Naive B cell (primary cell): ENCODE measurements at regions not wholly inside any gene's neighbourhood (a gene's known extent, or its start where the extent isn't known, plus 50 kb on each side); places are given as distances from the start of the nearest gene placed in this dataset.

ENCODE experiments used
- ATAC-seq, 2 donors: fragments of 150-1000 bp; cut with Tn5 transposase; 2 replicates each; pipeline ENCODE4 v1.10.0; 2021; ENCODE audit warnings: low read depth in 2 of 2, mild to moderate bottlenecking in 2 of 2, moderate library complexity in 2 of 2
- DNase-seq: peaks from one replicate; pipeline ENCODE4 v3.0.0; 2022
- H3K27ac Mint-ChIP-seq, 6 donors: one replicate each; pipeline ENCODE4 v1.8.0; 2020 to 2022; ENCODE audit warnings: mild to moderate bottlenecking in 6 of 6, mixed read lengths in 6 of 6, moderate library complexity in 5 of 6, inconsistent platforms in 2 of 6
- H3K27me3 Mint-ChIP-seq, 3 donors: one replicate each; pipeline ENCODE4 v1.8.0; 2021 to 2022; ENCODE audit warnings: mixed read lengths in 3 of 3, mild to moderate bottlenecking in 1 of 3
- H3K36me3 Mint-ChIP-seq, 2 donors: one replicate each; pipeline ENCODE4 v1.8.0; 2020 to 2022; ENCODE audit warnings: mixed read lengths in 2 of 2, inconsistent platforms in 1 of 2, mild to moderate bottlenecking in 1 of 2
- H3K4me1 Mint-ChIP-seq, 3 donors: one replicate each; pipeline ENCODE4 v1.8.0; 2020 to 2022; ENCODE audit warnings: mixed read lengths in 3 of 3, inconsistent platforms in 1 of 3, mild to moderate bottlenecking in 1 of 3, moderate library complexity in 1 of 3
- H3K4me3 Mint-ChIP-seq, 8 donors: one replicate each; pipeline ENCODE4 v1.8.0; 2020 to 2022; ENCODE audit warnings: mild to moderate bottlenecking in 8 of 8, mixed read lengths in 8 of 8, moderate library complexity in 8 of 8, inconsistent platforms in 2 of 8
- H3K9me3 Mint-ChIP-seq, 7 donors: one replicate each; pipeline ENCODE4 v1.8.0; 2020 to 2022; ENCODE audit warnings: mixed read lengths in 7 of 7, mild to moderate bottlenecking in 5 of 7, inconsistent platforms in 2 of 7, moderate library complexity in 1 of 7

GRCh38 chr1:88126467-88126866 lies 557.6 kb upstream of the PKN2 start:
- Mint-ChIP-seq H3K27ac (no peak overlapping the region), H3K9me3 (peaks cover 0 to 9% (median 2%) of the 10 kb centered on the region in 7 donors), H3K4me3 (no peak overlapping the region), H3K4me1 (no peaks in the 10 kb centered on the region), H3K36me3 (peaks cover 0 to 1% of the 10 kb centered on the region in 2 donors), H3K27me3 (peaks cover 0 to 26% (median 0%) of the 10 kb centered on the region in 3 donors)
- ATAC-seq (no peak), DNase-seq (no peak)

GRCh38 chr1:88133991-88134390 lies 550.1 kb upstream of the PKN2 start:
- H3K4me1 Mint-ChIP-seq: no peaks in the 10 kb centered on the region
- H3K4me3 Mint-ChIP-seq: no peak overlapping the region
- no peak overlapping the region for H3K27ac Mint-ChIP-seq
- no peaks in the 10 kb centered on the region for H3K27me3 Mint-ChIP-seq
- DNase-seq: no peak
- H3K9me3 Mint-ChIP-seq: peaks cover 0 to 12% (median 3%) of the 10 kb centered on the region in 7 donors
- peaks cover 0 to 3% of the 10 kb centered on the region in 2 donors for H3K36me3 Mint-ChIP-seq
- no peak for ATAC-seq

DNA sequence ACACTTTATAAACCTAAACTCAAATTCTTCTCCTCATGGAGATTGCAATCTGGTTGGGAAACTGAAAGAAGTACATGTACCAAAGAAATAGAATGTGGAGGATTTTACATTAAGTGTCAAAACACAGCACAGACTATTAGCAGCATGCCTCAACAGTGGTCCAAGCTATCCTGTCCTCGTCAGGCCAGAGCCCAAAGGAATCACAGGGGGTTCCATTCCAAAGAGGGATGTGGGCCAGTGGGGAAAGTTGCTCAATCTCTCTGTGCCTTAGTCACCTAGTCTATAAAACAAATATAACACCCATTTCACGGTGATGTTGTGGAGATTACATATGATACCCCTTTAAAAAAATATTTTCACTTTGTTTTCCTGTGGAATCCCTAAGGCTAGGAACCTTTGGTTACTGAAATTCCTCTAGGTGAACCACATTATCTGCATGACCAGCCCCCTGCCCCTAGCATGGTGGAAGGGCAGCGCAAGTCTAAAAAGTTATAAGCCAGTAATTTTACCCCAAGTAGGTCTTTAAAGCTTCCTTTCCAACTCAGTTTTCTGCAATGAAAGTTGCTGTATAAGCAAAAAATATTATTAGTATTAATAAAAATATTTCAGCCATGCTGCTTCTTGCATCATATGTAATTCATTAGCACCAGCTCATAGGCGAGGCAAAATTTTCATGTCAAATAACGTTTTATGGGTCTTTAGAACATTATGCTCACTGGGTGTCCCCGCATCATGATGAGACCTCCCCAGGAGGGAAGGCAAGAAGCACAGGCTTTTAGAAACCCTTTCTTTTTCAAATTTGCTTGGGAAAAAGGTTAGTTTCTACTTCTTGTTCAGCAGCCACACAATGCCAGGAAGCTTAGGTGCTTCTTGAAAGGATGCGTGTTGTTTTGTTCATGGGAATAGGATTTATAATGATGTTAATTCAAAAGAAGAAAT lies 548.8 kb upstream of the PKN2 start:
- no peak overlapping the region for H3K27ac Mint-ChIP-seq
- H3K27me3 Mint-ChIP-seq: no peaks in the 10 kb centered on the region
- H3K4me1 Mint-ChIP-seq: no peaks in the 10 kb centered on the region
- no peak for ATAC-seq
- peaks cover 0 to 12% (median 2%) of the 10 kb centered on the region in 7 donors for H3K9me3 Mint-ChIP-seq
- DNase-seq: no peak
- peaks cover 0 to 3% of the 10 kb centered on the region in 2 donors for H3K36me3 Mint-ChIP-seq
- no peak overlapping the region for H3K4me3 Mint-ChIP-seq

DNA sequence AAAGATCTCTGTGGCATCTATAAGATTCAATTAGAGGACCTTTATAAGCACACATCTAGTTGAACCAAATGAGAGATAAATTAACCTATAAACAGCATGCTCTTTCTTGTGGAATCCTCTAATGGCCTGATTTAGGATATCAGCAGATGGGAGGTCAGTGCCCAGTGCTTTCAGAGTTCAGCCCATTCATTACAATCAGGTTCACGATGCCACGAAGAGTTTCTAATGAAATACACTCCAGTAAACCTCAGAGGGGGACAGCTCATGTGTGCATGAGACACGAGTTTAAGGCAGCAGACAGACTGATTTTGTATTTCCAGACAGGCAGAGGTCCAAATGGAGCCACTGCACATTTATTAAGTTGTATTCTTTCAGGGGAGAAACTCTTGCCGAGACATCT lies 544.4 kb upstream of the PKN2 start:
- H3K27ac Mint-ChIP-seq: peak overlapping the region in 1 of 6 donors; percentile 9
- H3K9me3 Mint-ChIP-seq: no peaks in the 10 kb centered on the region
- peaks cover 0 to under 1% (median 0%) of the 10 kb centered on the region in 3 donors for H3K27me3 Mint-ChIP-seq
- peaks cover 3 to 6% (median 4%) of the 10 kb centered on the region in 3 donors for H3K4me1 Mint-ChIP-seq
- no peak overlapping the region for H3K4me3 Mint-ChIP-seq
- no peaks in the 10 kb centered on the region for H3K36me3 Mint-ChIP-seq
- DNase-seq (no peak), ATAC-seq (no peak)

GRCh38 chr1:88140325-88140724 lies 543.7 kb upstream of the PKN2 start:
- no peak for DNase-seq
- ATAC-seq: no peak
- peaks cover 3 to 6% (median 4%) of the 10 kb centered on the region in 3 donors for H3K4me1 Mint-ChIP-seq
- H3K9me3 Mint-ChIP-seq: peaks cover 0 to 4% (median 0%) of the 10 kb centered on the region in 7 donors
- H3K4me3 Mint-ChIP-seq: no peak overlapping the region
- H3K36me3 Mint-ChIP-seq: no peaks in the 10 kb centered on the region
- H3K27ac Mint-ChIP-seq: no peak overlapping the region
- H3K27me3 Mint-ChIP-seq: peaks cover 4 to 8% (median 6%) of the 10 kb centered on the region in 3 donors

- Mint-ChIP-seq H3K27me3 (peaks cover 10 to 20% (median 10%) of the 10 kb centered on the region in 3 donors), H3K4me3 (peak overlapping the region in 5 of 8 donors; percentile 2 to 79 (median 23)), H3K4me1 (peaks cover 3 to 6% (median 4%) of the 10 kb centered on the region in 3 donors), H3K36me3 (no peaks in the 10 kb centered on the region), H3K9me3 (peaks cover 0 to 4% (median 0%) of the 10 kb centered on the region in 7 donors), H3K27ac (no peak overlapping the region)
- no peak for ATAC-seq
- no peak for DNase-seq
These were observed 542.5 kb upstream of the PKN2 start for GRCh38 chr1:88141499-88142074.

DNA sequence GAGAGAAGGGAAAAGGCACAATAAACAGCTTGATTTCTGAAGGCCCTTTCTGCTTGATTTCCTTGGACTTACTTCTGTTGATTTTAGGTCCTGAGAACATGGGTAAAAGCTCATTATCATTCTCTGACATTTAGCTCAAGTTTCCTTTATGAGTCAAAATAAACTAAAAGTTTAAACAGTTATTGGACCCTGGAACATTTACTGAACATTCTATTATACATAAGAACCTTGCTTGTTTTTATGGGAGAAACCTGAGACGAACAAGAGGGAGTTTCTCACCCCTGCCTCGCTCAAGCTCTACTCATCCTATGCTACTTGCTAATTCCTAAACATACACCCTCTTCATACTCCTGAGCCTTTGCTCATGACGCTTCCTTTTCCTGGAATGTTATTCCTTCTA lies 538.3 kb upstream of the PKN2 start:
- ATAC-seq: no peak
- Mint-ChIP-seq H3K9me3 (peaks cover 0 to 4% (median 0%) of the 10 kb centered on the region in 7 donors), H3K4me1 (peaks cover 3 to 6% (median 4%) of the 10 kb centered on the region in 3 donors), H3K27me3 (peaks cover 17 to 35% (median 19%) of the 10 kb centered on the region in 3 donors), H3K27ac (no peak overlapping the region), H3K36me3 (no peaks in the 10 kb centered on the region), H3K4me3 (no peak overlapping the region)
- DNase-seq: no peak

DNA sequence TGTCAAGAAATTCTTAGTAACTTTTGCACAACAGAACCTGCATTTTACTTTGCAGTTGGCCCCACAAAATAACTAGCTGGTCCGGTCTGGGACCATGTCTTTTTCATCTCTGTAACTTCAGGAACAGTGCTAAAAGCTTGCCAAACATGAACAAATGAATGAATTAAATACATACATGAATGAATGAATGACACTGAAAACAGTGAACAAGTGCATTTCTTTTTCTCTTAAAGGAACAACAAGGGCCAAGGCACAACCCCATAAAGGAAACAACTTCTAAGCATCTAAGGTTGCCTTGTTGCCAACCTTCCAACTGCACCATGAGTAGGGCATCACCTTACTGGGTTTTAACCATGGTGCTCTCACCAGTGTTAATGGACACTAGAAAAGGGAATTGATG lies 534.4 kb upstream of the PKN2 start:
- peaks cover 17 to 39% (median 28%) of the 10 kb centered on the region in 3 donors for H3K27me3 Mint-ChIP-seq
- peaks cover 0 to 4% (median 0%) of the 10 kb centered on the region in 7 donors for H3K9me3 Mint-ChIP-seq
- DNase-seq (no peak), ATAC-seq (no peak)
- H3K4me1 Mint-ChIP-seq: no peaks in the 10 kb centered on the region
- no peak overlapping the region for H3K27ac Mint-ChIP-seq
- no peak overlapping the region for H3K4me3 Mint-ChIP-seq
- H3K36me3 Mint-ChIP-seq: no peaks in the 10 kb centered on the region

GRCh38 chr1:88150330-88150729 lies 533.7 kb upstream of the PKN2 start:
- peaks cover 0 to 4% (median 0%) of the 10 kb centered on the region in 7 donors for H3K9me3 Mint-ChIP-seq
- no peak for ATAC-seq
- H3K4me3 Mint-ChIP-seq: no peak overlapping the region
- H3K36me3 Mint-ChIP-seq: no peaks in the 10 kb centered on the region
- no peak for DNase-seq
- H3K27me3 Mint-ChIP-seq: peaks cover 10 to 32% (median 24%) of the 10 kb centered on the region in 3 donors
- no peaks in the 10 kb centered on the region for H3K4me1 Mint-ChIP-seq
- no peak overlapping the region for H3K27ac Mint-ChIP-seq

DNA sequence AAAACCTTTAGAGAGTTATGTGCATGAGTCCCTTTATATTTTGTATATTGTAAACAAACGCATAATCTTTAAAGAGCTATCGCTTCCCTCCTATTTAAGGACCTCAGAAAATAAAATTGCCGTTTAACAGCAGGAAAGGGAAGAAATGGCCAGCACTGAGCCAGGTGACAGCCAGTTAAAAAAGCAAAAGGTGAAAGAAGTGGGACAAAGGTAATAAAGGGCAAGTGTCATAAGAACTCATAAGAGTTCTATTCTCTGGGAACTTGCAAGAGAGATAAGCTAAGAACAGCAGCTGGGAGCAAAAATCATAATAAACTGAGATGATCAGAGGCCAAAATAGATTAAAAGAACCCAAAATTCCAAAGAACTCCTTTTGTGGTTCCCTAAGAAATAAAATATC lies 520.9 kb upstream of the PKN2 start:
- Mint-ChIP-seq H3K4me3 (no peak overlapping the region), H3K36me3 (no peaks in the 10 kb centered on the region), H3K27me3 (peaks cover 25 to 55% (median 36%) of the 10 kb centered on the region in 3 donors), H3K27ac (no peak overlapping the region), H3K4me1 (no peaks in the 10 kb centered on the region), H3K9me3 (no peaks in the 10 kb centered on the region)
- DNase-seq: no peak
- no peak for ATAC-seq

GRCh38 chr1:88168126-88168525 lies 515.9 kb upstream of the PKN2 start:
- DNase-seq (no peak), ATAC-seq (no peak)
- Mint-ChIP-seq H3K27me3 (peaks cover 39 to 62% (median 57%) of the 10 kb centered on the region in 3 donors), H3K36me3 (no peaks in the 10 kb centered on the region), H3K9me3 (no peaks in the 10 kb centered on the region), H3K4me3 (no peak overlapping the region), H3K4me1 (no peaks in the 10 kb centered on the region), H3K27ac (no peak overlapping the region)

- no peak for ATAC-seq
- DNase-seq: no peak
- no peaks in the 10 kb centered on the region for H3K36me3 Mint-ChIP-seq
- no peaks in the 10 kb centered on the region for H3K4me1 Mint-ChIP-seq
- peaks cover 34 to 57% (median 52%) of the 10 kb centered on the region in 3 donors for H3K27me3 Mint-ChIP-seq
- H3K27ac Mint-ChIP-seq: no peak overlapping the region
- H3K4me3 Mint-ChIP-seq: no peak overlapping the region
- H3K9me3 Mint-ChIP-seq: no peaks in the 10 kb centered on the region
These were observed 514.9 kb upstream of the PKN2 start for GRCh38 chr1:88169139-88169538.

GRCh38 chr1:88169939-88170338 lies 514.1 kb upstream of the PKN2 start:
- Mint-ChIP-seq H3K4me3 (no peak overlapping the region), H3K9me3 (no peaks in the 10 kb centered on the region), H3K27me3 (peaks cover 29 to 52% (median 44%) of the 10 kb centered on the region in 3 donors), H3K4me1 (no peaks in the 10 kb centered on the region), H3K27ac (peak overlapping the region in 1 of 6 donors; percentile 18), H3K36me3 (no peaks in the 10 kb centered on the region)
- ATAC-seq (no peak), DNase-seq (no peak)
